ENCODE measurements at regions not wholly inside any gene's neighbourhood (a gene's known extent, or its start where the extent isn't known, plus 50 kb on each side); places are given as distances from the start of the nearest gene placed in this dataset.
A peak's percentile ranks its signal among the peaks of the same experiment; 100 is the strongest.

- no peak for ATAC-seq
These were observed 1016.0 kb downstream of the UQCRFS1 start for GRCh38 chr19:28196961-28197360.

DNA sequence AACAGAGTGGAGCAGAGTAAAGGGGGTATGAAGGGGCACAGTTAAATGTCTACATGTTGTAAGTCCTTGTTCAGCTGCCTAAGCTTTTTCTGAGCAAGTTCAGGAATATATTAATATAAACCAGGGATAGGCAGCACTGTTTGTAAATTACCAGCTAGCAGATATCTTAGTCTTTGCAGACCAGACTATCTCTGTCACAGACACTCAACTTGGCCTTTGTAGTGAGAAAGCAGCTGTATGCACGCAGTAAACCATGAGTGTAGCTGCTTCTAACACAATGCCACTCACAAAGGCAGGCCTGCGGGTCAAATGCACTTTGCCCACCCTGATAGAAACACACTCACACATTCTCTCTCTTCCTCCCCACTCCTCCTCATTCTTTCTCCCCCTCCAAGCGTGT is 1016.9 kb downstream of the UQCRFS1 start:
- ATAC-seq, result no peak
- DNase-seq, result peak in 2 of 4 donors; percentile 87 to 91
- Histone ChIP-seq H3K4me1 (no peaks in the 10 kb centered on the region), H3K9me3 (peaks cover 0 to 8% of the 10 kb centered on the region in 2 donors), H3K27me3 (no peaks in the 10 kb centered on the region), H3K4me3 (no peak overlapping the region), H3K36me3 (no peaks in the 10 kb centered on the region), H3K27ac (no peak overlapping the region)
- TF ChIP-seq CTCF (IDR thresholded peaks at IDR 0.05), result no peak
- intact Hi-C loops (cut with DNase I), result no loop called here

More at GRCh38 chr19:28196961-28197360, 1016.0 kb downstream of the UQCRFS1 start:
- Histone ChIP-seq H3K27me3 (no peaks in the 10 kb centered on the region), H3K4me1 (no peaks in the 10 kb centered on the region), H3K36me3 (no peaks in the 10 kb centered on the region), H3K9me3 (peaks cover 0 to 15% of the 10 kb centered on the region in 2 donors), H3K27ac (no peak overlapping the region), H3K4me3 (no peak overlapping the region)
- intact Hi-C loops (cut with DNase I), result no loop called here
- TF ChIP-seq CTCF (IDR thresholded peaks at IDR 0.05), result no peak
- DNase-seq, result peak in 2 of 4 donors; percentile 17 to 54

DNA sequence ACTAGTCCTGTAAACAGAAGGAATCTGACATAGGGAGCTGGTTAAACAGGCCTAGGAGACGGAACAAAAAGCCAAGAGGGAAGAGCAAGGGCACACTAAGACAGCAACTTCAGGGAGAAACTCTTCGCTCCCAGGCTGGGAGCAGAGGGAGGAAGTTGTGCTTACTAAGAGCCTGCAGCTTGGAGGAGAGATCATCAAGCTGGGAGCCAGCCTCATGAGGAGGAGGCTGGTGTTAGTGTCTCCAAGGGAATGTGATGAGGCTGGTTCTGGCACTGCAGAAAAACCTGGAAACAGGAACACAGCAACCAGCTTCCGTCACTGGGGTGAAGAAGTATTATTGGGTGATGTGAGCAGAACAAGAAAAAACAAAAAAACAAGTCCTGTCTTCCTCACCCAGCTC is 1027.3 kb downstream of the UQCRFS1 start:
- ATAC-seq, result no peak
- TF ChIP-seq CTCF (IDR thresholded peaks at IDR 0.05), result no peak
- intact Hi-C loops (cut with DNase I), result no loop called here
- Histone ChIP-seq H3K27ac (no peak overlapping the region), H3K36me3 (no peaks in the 10 kb centered on the region), H3K9me3 (peaks cover 0 to 13% of the 10 kb centered on the region in 2 donors), H3K27me3 (no peaks in the 10 kb centered on the region), H3K4me3 (no peak overlapping the region), H3K4me1 (no peaks in the 10 kb centered on the region)
- DNase-seq, result no peak

DNA sequence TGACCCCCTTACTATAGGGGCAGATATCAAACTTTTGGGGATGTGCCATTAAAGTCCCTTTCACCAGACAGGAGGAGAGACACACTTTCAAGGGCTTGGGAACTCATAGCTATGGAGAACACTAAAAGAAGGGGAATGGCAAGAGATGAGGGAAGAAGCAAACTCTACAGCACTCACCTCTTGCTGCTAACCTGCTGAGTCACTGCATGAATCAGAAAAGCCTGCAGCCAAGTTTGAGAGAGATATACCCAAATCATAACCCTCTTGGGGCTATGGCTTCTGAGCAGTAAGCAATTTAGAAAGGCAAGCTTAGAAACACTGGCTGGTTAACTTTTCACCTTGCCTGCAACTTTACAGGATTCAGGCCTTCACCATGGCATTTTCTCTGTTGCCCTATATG is 1028.0 kb downstream of the UQCRFS1 start:
- peaks cover 0 to 13% of the 10 kb centered on the region in 2 donors for H3K9me3 ChIP-seq
- DNase-seq (no peak), ATAC-seq (no peak)
- TF ChIP-seq CTCF (IDR thresholded peaks at IDR 0.05), result no peak
- H3K27ac ChIP-seq, result no peak overlapping the region
- no peaks in the 10 kb centered on the region for H3K4me1 ChIP-seq
- intact Hi-C loops (cut with DNase I), result no loop called here
- H3K36me3 ChIP-seq, result no peaks in the 10 kb centered on the region
- H3K4me3 ChIP-seq, result no peak overlapping the region
- H3K27me3 ChIP-seq, result no peaks in the 10 kb centered on the region

- no peak for ATAC-seq
These were observed 1036.8 kb downstream of the UQCRFS1 start for GRCh38 chr19:28176193-28176592.

More at GRCh38 chr19:28176193-28176592, 1036.8 kb downstream of the UQCRFS1 start:
- Histone ChIP-seq H3K9me3 (peaks cover 0 to 37% of the 10 kb centered on the region in 2 donors), H3K4me1 (no peaks in the 10 kb centered on the region), H3K4me3 (no peak overlapping the region), H3K27ac (no peak overlapping the region), H3K36me3 (no peaks in the 10 kb centered on the region), H3K27me3 (no peaks in the 10 kb centered on the region)
- no peak for DNase-seq
- no peak for TF ChIP-seq CTCF (IDR thresholded peaks at IDR 0.05)
- intact Hi-C loops (cut with DNase I), result no loop called here

Data from left lung (tissue), 4 donors.